LNCAP (cell line): ENCODE measurements at regions not wholly inside any gene's neighbourhood (a gene's known extent, or its start where the extent isn't known, plus 50 kb on each side); places are given as distances from the start of the nearest gene placed in this dataset.

Experiments
- TF ChIP-seq, protein P1 (sequence below): fragments of 450-650 bp; IDR thresholded peaks from 2 replicates; pipeline ENCODE4 v1.5.1; 2017; ENCODE audit warnings: mild to moderate bottlenecking

DNA sequence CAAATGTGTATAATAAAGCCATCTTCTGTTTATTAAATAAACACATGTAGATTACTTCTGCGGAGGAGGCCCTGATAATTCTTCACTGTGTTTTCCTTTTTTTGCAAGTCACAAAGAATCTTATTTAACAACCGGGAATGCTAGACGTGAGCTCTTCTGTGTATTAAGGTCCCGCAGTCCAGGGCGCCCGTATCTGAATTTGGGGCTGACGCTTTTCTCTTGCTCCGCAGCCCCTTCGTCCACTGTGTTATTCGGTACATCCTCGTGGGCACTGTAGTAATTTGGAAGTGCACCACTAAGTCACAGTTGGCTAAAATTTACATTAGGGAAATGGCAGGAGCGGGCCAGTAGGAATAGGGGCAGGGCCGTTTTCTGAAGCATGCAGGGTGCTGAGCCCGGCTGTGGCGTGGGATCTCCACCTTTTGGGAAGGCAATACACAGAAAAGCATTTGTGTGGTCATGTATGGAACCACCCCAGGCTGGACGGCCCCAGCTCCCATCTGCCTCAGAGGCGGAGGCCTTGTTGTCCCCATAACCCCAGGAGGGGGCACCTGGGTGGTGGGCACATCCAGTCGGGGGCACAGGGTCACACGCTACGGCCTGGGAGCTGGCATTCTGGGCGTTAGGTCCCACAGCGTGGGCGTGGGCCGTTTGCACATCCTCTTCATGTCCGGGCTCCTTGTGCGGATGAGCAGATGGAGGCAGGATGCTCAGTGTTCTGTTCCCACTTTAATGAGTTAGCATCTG lies 258.7 kb upstream of the IRX4 start:
- TF ChIP-seq, protein P1, sequence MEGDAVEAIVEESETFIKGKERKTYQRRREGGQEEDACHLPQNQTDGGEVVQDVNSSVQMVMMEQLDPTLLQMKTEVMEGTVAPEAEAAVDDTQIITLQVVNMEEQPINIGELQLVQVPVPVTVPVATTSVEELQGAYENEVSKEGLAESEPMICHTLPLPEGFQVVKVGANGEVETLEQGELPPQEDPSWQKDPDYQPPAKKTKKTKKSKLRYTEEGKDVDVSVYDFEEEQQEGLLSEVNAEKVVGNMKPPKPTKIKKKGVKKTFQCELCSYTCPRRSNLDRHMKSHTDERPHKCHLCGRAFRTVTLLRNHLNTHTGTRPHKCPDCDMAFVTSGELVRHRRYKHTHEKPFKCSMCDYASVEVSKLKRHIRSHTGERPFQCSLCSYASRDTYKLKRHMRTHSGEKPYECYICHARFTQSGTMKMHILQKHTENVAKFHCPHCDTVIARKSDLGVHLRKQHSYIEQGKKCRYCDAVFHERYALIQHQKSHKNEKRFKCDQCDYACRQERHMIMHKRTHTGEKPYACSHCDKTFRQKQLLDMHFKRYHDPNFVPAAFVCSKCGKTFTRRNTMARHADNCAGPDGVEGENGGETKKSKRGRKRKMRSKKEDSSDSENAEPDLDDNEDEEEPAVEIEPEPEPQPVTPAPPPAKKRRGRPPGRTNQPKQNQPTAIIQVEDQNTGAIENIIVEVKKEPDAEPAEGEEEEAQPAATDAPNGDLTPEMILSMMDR = no peak

DNA sequence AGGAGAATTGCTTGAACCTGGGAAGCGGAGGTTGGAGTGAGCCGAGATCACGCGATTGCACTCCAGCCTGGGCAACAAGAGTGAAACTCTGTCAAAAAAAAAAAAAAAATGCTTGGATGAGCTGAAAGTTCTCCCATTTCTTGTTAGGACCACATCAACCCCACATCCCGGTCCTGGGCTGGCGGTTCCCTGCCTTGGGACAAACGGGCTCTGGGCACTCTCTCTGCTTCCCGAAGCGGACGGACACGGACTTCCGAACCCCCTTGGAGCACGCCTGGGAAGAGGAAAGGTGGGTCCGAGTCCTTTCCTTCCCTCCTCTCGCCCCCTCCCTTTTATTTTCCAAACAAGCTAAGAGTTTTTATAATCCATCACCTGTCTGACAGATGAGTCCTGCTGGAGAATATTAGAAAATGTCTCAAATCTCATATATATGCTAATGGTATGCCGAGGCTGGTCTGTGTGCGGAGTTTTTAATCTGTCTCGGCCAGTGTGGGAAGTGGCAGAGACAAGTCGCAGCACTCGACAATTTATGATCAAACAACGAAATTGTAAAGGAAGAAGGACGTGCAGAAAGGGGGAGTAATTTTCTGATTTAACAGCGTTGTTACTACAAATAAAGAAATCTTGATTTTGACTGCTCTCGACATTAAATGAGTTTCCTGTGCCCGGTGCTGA lies 257.9 kb upstream of the IRX4 start:
- TF ChIP-seq, protein P1 = no peak

DNA sequence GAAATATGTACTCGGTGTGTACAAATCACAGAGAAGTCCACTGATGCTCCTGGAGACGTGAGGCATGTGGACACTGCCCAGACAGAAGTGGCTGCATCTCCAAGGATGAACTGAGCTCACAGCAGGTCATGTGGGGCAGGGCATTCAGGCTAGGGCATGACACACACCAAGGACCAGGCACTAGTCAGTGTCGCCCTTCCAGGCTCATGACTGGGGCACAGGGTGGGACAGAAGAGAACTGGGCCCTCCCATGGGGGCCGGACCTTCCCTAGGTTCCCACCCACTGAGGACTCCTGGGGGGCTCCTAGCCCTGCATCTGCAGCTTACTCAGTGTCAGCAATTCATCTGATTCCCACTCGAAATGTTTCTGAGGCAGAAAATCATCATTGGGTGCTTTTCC lies 256.8 kb upstream of the IRX4 start:
- TF ChIP-seq, protein P1 = no peak

DNA sequence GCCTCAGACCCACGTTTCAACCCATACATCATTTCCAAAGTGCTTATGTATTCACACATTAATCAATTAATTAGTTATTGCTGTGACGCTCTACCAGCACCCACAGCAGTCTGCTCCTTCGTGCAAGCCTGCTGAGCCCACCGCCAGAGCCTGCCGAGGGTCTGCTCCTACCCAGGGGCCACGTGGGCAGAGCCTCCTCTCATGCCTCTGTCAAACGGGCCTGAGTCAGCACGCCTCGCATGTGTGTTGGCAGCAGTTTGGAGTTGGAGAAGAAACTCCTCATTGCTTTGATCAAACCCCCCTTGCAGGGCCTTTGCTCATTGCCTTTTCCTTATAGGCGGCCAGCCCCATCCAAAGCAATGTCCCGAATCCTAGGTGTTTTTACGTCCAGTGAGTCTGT lies 256.2 kb upstream of the IRX4 start:
- TF ChIP-seq, protein P1 = no peak

DNA sequence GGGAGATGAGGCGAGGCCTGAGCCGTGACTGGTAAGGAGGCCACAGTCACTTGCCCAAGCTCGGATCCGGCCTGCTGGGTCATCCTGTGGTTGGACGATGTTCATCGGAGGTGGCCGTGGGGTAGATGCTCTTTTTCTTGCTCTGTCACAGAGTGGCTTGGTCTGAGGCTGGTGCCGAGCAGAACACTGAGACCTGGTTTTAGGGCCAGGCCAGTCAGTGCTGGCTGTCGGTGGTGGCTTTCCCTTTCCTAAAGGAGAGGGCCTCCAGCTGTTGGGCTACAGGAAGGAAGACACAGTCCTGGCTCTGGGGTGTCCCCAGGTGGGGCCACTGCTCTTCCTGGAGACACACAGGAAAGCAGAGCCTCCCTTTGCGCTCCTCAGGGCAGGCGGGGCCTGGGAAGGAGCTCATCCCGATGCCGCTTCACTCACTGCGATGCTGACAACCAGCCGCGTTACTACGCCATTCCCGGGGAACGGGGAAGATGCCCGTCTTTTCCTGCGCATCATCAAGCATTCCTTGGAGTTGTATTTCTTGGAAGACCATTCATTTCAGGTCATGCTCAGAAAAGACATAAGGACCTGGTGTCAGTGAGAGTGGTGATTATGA lies 254.8 kb upstream of the IRX4 start:
- TF ChIP-seq, protein P1 = no peak

DNA sequence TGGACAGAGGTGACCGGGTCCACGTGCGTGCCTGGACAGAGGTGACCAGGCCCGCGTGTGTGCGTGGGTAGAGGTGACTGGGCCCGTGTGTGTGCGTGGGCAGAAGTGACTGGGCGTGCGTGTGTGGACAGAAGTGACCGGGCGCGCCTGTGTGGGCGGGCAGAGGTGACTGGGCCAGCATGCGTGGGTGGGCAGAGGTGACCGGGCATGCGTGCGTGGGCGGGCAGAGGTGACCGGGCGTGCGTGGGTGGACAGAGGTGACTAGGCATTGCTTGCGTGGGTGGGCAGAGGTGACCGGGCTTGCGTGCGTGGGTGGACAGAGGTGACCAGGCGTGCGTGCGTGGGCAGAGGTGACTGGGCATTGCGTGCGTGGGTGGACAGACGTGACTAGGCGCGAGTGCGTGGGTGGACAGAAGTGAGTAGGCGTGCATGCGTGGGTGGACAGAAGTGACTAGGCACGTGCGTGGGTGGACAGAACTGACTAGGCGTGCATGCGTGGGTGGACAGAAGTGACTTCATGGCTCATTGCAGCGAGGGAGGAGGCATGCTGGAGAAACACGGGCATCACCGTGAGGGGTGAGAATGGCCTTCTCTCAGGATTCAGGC lies 254.1 kb upstream of the IRX4 start:
- TF ChIP-seq, protein P1 = no peak

DNA sequence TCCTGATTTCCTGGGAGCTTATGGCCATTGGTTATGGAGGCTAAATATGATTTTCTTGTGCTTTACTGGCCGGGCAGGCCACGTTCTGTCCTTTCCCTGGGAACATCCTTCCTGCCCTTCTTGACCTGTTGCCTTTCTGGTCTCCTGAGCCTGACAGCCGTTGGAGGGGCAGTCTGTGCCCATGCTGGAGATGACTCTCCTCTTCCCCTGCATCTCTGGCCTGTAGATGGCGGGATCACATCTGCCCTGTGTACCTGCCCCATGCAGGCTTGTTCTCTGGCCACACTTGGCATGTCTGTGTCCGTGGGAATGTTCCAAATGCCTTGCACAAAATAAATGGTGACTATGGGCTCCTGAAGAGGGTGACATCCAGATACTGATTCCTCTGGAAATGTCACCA lies 253.1 kb upstream of the IRX4 start:
- TF ChIP-seq, protein P1 = no peak
